Stimulated activated CD8-positive, alpha-beta memory T cell treated with anti-CD3 and anti-CD28 coated beads, Interleukin-15, amount 100 ng/mL, for 48 hours (primary cell): ENCODE measurements at regions not wholly inside any gene's neighbourhood (a gene's known extent, or its start where the extent isn't known, plus 50 kb on each side); places are given as distances from the start of the nearest gene placed in this dataset.

ENCODE experiments used
- DNase-seq, 2 donors: peaks; one replicate each; pipeline ENCODE4 v3.0.0-alpha.2; 2020; ENCODE audit warnings: low read depth in 2 of 2

GRCh38 chr2:129702416-129703176 lies 276.9 kb upstream of the RAB6C start:
- DNase-seq: no peak

DNA sequence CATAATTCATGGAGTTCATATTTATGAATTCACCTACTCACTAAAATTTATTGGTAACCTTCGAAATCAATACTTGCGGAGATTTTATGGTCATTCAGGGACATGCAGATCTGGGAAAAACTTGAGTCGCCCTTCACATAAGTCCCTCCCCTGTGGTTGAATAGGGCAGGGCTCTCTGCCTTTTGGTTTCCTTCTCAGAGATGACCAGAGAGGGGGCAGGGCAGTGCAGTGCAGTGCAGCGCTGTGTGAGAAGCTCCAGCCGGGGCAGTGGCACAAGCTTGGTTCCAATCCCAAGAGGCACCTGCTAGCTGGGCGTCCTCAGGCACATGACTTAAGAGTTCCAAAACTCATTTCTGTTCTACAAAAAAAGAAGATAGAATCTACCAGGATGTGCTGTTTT lies 274.4 kb upstream of the RAB6C start:
- no peak for DNase-seq

DNA sequence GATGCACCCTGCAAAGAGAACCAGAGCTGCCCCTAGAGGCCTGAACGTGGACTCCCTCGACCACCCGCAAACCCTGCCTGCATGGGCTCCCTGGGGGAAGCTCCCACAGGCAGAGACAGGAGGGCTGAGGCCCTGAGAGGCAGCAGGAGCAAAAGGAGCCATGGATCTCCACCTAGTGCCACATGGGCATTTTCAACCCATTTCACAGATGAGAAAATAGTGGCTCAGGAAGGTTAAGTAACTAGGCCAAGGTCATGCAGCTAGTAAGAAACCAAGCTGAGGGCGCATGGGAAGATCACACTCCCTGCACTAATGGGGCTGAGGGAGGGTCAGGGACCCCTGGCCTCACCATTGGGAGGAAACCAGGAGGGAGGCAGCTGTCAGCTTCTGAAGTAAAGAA lies 271.7 kb upstream of the RAB6C start:
- no peak for DNase-seq

DNA sequence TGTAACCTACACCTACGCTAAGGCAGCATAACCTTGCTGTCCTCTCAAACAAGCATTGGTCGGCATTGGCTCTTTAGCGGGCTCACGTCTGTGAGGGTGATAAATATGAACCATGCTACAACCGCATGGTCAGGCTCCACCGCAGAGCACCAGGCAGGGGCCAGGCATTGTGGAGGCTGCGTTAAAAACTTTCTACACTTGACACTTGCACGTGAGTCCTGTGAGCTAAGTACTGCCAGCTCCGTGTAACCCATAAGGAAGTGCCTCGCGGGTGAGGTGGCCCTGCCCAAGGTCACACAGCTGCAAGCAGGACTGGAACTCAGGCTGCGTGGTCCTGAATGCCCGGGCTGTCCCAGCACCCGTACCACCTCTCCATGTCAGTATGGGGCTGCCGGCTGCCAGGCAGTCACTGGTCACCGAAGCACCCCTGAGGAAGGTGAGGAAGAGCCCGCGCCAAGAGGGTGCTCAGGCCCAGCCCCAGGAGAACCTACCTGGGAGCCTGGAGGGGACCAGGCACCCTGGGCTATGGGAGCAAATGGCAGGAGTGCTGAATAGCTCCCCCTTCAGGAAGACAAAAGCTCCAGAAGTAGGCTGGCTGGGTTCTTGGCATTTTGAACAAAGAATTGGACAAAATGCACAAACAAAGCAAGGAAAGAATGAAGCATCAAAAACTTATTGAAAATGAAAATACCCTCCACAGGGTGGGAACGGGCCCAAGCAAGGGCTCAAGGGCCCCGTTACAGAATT lies 271.1 kb upstream of the RAB6C start:
- no peak for DNase-seq

DNA sequence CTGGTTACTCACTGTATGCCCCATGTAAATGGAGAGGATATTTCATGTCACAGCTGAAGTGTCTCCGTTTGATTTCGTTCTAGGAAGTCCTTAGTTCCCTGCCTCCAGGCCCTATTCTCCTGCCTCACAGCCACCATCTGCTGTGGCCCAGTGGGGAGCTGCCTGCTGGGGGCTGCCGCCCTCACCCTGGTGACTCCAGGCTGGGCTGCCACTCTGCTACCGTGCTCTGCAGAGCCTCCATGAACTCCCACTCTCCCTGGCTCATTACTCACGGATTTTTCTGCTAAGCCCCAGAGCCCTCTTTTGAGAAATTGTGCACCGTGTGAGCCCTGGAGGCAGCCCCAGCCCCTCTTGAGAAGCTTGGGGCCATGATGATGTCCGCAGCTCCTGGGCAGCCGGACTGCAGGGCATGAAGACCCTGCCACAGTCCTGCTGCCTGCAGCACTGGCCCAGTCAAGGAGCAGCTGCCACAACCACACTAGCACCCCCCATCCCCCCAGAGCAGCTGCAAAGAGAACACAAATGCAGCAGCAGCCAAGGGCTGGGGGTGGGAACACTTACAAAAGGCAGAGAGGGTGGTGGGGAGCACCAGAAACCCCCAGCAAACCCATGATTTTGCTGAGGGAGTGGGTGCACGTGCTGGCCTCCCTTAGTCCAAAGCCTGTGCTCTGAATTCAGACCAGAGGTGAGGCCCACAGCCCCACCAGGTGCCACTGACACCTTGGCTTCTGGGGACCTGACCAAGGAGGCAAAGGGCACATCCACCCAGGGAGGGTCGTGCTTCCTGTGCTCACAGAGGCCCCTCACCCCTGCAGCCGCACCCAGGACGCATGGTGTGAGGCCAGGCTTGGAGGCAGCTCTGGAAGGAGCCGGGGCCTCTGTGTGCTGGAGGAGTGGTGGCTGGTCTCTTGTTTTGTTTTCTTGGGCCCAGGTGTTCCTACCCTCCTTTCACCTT lies 270.2 kb upstream of the RAB6C start:
- DNase-seq: no peak

GRCh38 chr2:129709956-129710598 lies 269.4 kb upstream of the RAB6C start:
- DNase-seq: no peak

GRCh38 chr2:129710670-129711495 lies 268.6 kb upstream of the RAB6C start:
- DNase-seq: no peak

DNA sequence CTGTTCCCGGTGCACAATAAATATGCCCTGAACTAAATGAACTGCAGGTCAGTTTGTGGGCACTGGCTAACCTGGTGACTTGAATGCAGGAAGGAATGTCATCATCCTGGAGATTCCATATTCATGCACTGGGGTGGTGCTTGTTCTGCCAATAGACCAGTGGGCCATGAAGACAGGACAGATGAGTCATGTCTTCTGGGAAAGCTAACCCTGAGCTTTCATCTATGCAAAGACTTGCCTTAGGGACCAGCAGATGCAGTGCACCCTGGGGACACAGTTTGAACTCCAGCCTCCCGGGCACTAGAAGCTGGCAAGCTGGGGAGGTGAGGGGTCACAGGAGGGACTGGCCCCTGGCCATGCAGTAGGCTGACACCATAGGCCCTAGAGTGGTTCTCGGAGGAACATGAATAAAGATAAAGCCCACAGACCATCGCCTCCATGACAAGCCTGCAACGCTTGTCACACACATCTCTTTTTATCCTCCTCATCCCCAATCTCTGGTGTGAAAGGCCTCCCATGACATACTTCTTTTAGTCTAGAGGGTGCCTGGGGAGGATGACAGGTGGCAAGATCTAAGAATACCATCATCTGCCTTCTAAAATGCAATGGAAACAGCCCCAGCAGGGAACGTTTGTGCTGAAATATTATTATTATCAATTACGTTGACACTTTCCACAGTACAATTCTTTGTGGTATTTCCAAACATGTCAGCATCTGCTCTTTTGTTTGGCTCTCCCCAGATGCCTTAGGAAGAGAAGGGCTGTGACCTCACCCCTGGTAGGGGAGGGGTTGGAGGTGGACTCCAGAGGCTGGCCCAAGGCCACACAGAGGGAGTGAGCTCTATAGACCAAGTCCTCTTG lies 267.4 kb upstream of the RAB6C start:
- DNase-seq: no peak

- no peak for DNase-seq
Observed at GRCh38 chr2:129712676-129712985, 266.8 kb upstream of the RAB6C start.

- DNase-seq: no peak
Observed at GRCh38 chr2:129713337-129713736, 266.1 kb upstream of the RAB6C start.

- DNase-seq: no peak
Observed at GRCh38 chr2:129716781-129717559, 262.5 kb upstream of the RAB6C start.

DNA sequence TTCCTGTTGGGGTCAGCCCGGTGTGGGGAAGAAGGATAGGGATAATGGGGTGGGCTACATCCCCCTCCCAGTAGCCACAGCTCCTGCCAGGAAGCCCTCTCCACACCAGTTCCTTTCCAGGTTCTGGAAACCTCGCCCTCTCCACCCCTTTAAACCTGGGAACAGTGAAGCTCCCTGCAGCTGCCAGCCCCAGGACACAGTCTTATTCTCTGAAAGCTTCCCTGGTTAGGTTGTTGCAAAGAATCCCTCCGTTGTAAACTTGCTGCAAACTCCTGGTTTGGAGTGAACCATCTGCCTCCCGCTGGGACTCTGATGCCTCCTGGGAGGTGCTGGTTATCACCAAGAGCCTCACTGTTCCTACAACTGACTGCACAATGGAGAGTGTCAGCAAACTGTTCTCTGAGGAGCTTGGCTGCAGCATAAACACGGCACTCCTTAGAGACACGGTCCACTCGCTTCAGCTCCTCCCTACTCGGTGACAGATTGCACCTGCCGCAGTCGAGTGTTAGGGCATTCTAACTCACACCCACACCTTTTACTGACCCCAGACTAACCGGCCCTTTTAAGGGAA lies 261.8 kb upstream of the RAB6C start:
- no peak for DNase-seq

DNA sequence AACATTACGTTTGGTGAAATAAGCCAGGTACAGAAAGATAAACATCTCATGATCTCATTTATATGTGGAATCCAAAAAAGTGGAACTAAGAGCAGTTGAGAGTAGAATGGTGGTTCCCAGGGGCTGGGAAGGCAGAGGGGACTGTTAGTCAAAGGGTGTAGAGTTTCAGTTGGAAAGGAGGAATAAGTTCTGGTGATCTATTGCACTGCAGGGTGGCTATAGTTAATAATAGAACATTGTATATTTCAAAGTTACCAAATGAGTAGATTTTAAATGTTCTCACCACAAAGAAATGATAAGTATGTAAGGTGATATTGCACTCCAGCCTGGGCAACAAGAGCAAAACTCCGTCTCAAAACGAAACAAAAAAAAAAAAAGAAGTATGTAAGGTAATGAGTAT lies 260.1 kb upstream of the RAB6C start:
- no peak for DNase-seq

GRCh38 chr2:129720360-129720759 lies 259.1 kb upstream of the RAB6C start:
- DNase-seq: no peak

- DNase-seq: no peak
Observed at GRCh38 chr2:129720761-129721160, 258.7 kb upstream of the RAB6C start.

GRCh38 chr2:129721236-129721635 lies 258.2 kb upstream of the RAB6C start:
- DNase-seq: no peak

DNA sequence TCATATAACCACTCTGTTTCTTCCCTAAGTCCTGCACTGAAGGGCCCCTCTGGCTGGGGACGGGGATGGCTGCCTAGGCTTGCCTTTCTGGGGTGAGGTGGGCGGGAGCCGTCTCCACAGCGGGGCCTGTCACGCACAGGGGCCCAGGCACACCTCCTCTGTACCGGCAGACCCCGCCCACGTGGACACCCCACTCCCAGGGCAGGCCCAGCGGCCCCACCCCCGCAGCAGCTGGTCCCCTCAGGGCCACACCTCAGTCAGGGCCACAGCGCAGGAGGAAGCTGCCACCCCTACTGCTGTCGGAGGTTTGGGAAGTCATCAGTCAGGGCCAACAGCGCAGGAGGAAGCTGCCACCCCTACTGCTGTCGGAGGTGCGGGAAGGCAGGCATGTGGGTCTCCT lies 257.6 kb upstream of the RAB6C start:
- DNase-seq: no peak

- DNase-seq: no peak
Observed at GRCh38 chr2:129722306-129723019, 257.0 kb upstream of the RAB6C start.
